Skin of body (tissue), 1 donor: ENCODE measurements at regions not wholly inside any gene's neighbourhood (a gene's known extent, or its start where the extent isn't known, plus 50 kb on each side); places are given as distances from the start of the nearest gene placed in this dataset.

Source experiments
- DNase-seq: peaks from one replicate; lab custom pipeline; 2025; lab: John Stamatoyannopoulos, UW

- no peak for DNase-seq
Measured at GRCh38 chr9:129359916-129360536, 182.0 kb upstream of the IER5L start.

- DNase-seq = no peak
Measured at GRCh38 chr9:129359162-129359811, 181.2 kb upstream of the IER5L start.

- DNase-seq = no peak
Measured at GRCh38 chr9:129358621-129359154, 180.6 kb upstream of the IER5L start.

- no peak for DNase-seq
Measured at GRCh38 chr9:129357773-129358245, 179.7 kb upstream of the IER5L start.

- DNase-seq = no peak
Measured at GRCh38 chr9:129356871-129357772, 179.1 kb upstream of the IER5L start.

GRCh38 chr9:129355631-129356030 lies 177.6 kb upstream of the IER5L start:
- no peak for DNase-seq

- DNase-seq = no peak
Measured at GRCh38 chr9:129354498-129354897, 176.4 kb upstream of the IER5L start.

- DNase-seq = no peak
Measured at GRCh38 chr9:129353697-129354336, 175.8 kb upstream of the IER5L start.

GRCh38 chr9:129352146-129352865 lies 174.2 kb upstream of the IER5L start:
- no peak for DNase-seq

- no peak for DNase-seq
Measured at GRCh38 chr9:129351642-129352145, 173.6 kb upstream of the IER5L start.

GRCh38 chr9:129351058-129351641 lies 173.1 kb upstream of the IER5L start:
- DNase-seq = no peak

- DNase-seq = no peak
Measured at GRCh38 chr9:129350143-129350935, 172.3 kb upstream of the IER5L start.

GRCh38 chr9:129349665-129349947 lies 171.5 kb upstream of the IER5L start:
- no peak for DNase-seq

GRCh38 chr9:129348890-129349664 lies 171.0 kb upstream of the IER5L start:
- DNase-seq = no peak

GRCh38 chr9:129347316-129348120 lies 169.5 kb upstream of the IER5L start:
- peak; percentile 36 for DNase-seq

GRCh38 chr9:129346046-129346445 lies 168.0 kb upstream of the IER5L start:
- no peak for DNase-seq

GRCh38 chr9:129344641-129345495 lies 166.8 kb upstream of the IER5L start:
- DNase-seq = no peak
